A673 (cell line): ENCODE measurements at regions not wholly inside any gene's neighbourhood (a gene's known extent, or its start where the extent isn't known, plus 50 kb on each side); places are given as distances from the start of the nearest gene placed in this dataset.

Experiments used
- EZH2 ChIP-seq: fragments of 200-600 bp; sonication (generic); IDR thresholded peaks from 2 replicates; pipeline ENCODE4 v1.6.1; 2017; ENCODE audit warnings: borderline replicate concordance, low read depth, mild to moderate bottlenecking, mixed read lengths, antibody characterized with exemption, low read length; ENCODE audit not compliant: poor library complexity, severe bottlenecking
- TF ChIP-seq, protein P1 (sequence below): fragments of 300-800, 200-600 bp; sonication (generic); conservative IDR thresholded peaks from 2 replicates; pipeline ENCODE4 v1.5.1; 2017; ENCODE audit warnings: low read depth, mild to moderate bottlenecking, antibody characterized with exemption, low read length, moderate library complexity, mixed read lengths

DNA sequence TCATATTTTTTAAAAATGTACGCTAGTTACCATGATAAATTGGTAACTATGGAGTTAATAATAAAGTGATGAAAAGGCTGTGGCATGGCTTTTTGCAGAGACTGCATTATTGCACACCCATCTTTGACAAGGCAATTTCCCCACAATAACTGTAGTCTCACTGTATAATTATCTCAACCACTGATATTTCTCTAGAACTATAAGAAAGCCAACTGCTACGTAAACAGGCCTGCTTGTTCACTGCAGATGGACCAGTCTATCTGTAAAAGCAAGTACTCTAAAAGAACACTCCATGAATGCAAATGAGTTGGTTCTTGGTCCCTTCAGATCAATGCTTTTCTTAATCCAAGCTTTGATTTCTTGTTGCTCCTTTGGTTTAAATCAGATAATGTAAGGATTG is 218.7 kb downstream of the RBM43 start:
- TF ChIP-seq, protein P1, sequence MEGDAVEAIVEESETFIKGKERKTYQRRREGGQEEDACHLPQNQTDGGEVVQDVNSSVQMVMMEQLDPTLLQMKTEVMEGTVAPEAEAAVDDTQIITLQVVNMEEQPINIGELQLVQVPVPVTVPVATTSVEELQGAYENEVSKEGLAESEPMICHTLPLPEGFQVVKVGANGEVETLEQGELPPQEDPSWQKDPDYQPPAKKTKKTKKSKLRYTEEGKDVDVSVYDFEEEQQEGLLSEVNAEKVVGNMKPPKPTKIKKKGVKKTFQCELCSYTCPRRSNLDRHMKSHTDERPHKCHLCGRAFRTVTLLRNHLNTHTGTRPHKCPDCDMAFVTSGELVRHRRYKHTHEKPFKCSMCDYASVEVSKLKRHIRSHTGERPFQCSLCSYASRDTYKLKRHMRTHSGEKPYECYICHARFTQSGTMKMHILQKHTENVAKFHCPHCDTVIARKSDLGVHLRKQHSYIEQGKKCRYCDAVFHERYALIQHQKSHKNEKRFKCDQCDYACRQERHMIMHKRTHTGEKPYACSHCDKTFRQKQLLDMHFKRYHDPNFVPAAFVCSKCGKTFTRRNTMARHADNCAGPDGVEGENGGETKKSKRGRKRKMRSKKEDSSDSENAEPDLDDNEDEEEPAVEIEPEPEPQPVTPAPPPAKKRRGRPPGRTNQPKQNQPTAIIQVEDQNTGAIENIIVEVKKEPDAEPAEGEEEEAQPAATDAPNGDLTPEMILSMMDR, result no peak
- no peak for TF ChIP-seq EZH2
